ENCODE measurements at regions not wholly inside any gene's neighbourhood (a gene's known extent, or its start where the extent isn't known, plus 50 kb on each side); places are given as distances from the start of the nearest gene placed in this dataset.

DNA sequence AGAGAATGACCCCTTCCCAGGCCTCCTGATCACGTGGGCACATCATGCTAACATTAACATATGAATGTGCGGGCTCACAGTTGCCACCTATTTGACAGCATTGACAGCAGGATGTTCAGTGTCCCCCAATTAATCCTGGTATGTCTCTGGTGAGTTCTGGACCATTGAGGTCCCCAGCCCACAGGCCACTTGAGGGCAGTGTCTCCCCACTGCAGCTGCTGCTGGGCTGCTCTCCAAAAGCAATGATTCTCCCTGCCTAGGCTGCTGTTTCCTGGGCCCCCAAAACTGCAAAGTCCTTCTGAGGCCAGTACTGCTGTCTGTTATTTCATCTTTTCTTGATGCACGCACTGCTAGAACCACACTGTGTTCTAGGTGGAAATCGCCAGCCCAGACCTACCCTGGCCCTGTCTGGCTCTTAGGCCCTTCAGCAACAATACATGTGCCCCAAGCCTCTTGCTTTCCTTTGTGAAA is 52.7 kb upstream of the MAPK4 start:
- TF ChIP-seq CTCF (IDR thresholded peaks at IDR 0.05; ENCODE audit: low read length), result peak; percentile 48
- no peak for TF ChIP-seq EZH2 (IDR thresholded peaks at IDR 0.05; ENCODE audit: borderline replicate concordance, low read length)

Data from OCI-LY1 (cell line).